HepG2 (cell line): ENCODE measurements at regions not wholly inside any gene's neighbourhood (a gene's known extent, or its start where the extent isn't known, plus 50 kb on each side); places are given as distances from the start of the nearest gene placed in this dataset.

Source experiments
- CHD4 ChIP-seq: fragments of 200-600 bp; sonication (generic); IDR thresholded peaks from 2 replicates; pipeline ENCODE4 v1.7.0; 2017; ENCODE audit warnings: mild to moderate bottlenecking, low read length, borderline replicate concordance
- DNMT1 ChIP-seq: sonication (generic); formaldehyde crosslinking; IDR thresholded peaks from 2 replicates; pipeline ENCODE4 v1.5.1; 2020; ENCODE audit warnings: mild to moderate bottlenecking, missing genetic modification reagents
- GATAD1 ChIP-seq: IDR thresholded peaks from 2 replicates; pipeline ENCODE4 v1.6.1; 2016; ENCODE audit warnings: missing genetic modification reagents, missing compliant biosample characterization
- HOXA3 ChIP-seq: sonication (generic); formaldehyde crosslinking; IDR thresholded peaks from 2 replicates; pipeline ENCODE4 v1.5.0; 2020; ENCODE audit warnings: missing genetic modification reagents
- KDM5B ChIP-seq: sonication (generic); formaldehyde crosslinking; IDR thresholded peaks from 2 replicates; pipeline ENCODE4 v1.4.0; 2020; ENCODE audit warnings: missing genetic modification reagents, mild to moderate bottlenecking, borderline replicate concordance
- NFYC ChIP-seq: IDR thresholded peaks from 2 replicates; pipeline ENCODE4 v1.6.1; 2016; ENCODE audit warnings: missing genetic modification reagents, missing compliant biosample characterization
- NR0B2 ChIP-seq: sonication (generic); formaldehyde crosslinking; IDR thresholded peaks from 2 replicates; pipeline ENCODE4 v1.4.0; 2020; ENCODE audit warnings: mild to moderate bottlenecking, missing genetic modification reagents
- NR2F6 ChIP-seq, 2 experiments: IDR thresholded peaks; 2 replicates each; pipeline ENCODE4 v1.6.1; 2016; ENCODE audit warnings: antibody characterized with exemption in 1 of 2, mild to moderate bottlenecking in 1 of 2
- PCBP1 ChIP-seq: fragments of 200-400 bp; formaldehyde crosslinking; IDR thresholded peaks from 2 replicates; pipeline ENCODE4 v1.6.1; 2017; ENCODE audit warnings: mild to moderate bottlenecking, low read depth, low read length, borderline replicate concordance
- SOX13 ChIP-seq, 3 experiments: fragments of 450-650 bp in 1 of 3; sonication (generic) in 1 of 3; formaldehyde crosslinking in 1 of 3; IDR thresholded peaks in 2 of 3; conservative IDR thresholded peaks in 1 of 3; 2 replicates each; pipeline versions ENCODE4 v1.5.0 to v1.6.1; 2016 to 2020; ENCODE audit warnings: antibody characterized with exemption in 1 of 3, mild to moderate bottlenecking in 1 of 3, missing compliant biosample characterization in 1 of 3, missing genetic modification reagents in 1 of 3, moderate library complexity in 1 of 3
- SOX6 ChIP-seq, 2 experiments: fragments of 450-650 bp in 1 of 2; sonication (generic) in 1 of 2; formaldehyde crosslinking in 1 of 2; IDR thresholded peaks; 2 replicates each; pipeline versions ENCODE4 v1.4.0 to v1.6.1; 2017 to 2020; ENCODE audit warnings: antibody characterized with exemption in 1 of 2, mild to moderate bottlenecking in 1 of 2, missing genetic modification reagents in 1 of 2
- SRY ChIP-seq: sonication (generic); formaldehyde crosslinking; IDR thresholded peaks from 2 replicates; pipeline ENCODE4 v1.8.0; 2022; ENCODE audit warnings: mild to moderate bottlenecking, missing genetic modification reagents
- TBX2 ChIP-seq: sonication (generic); formaldehyde crosslinking; IDR thresholded peaks from 2 replicates; pipeline ENCODE4 v1.5.0; 2020; ENCODE audit warnings: missing genetic modification reagents, mild to moderate bottlenecking, borderline replicate concordance
- TCF12 ChIP-seq, 2 experiments: fragments of 450-650 bp in 1 of 2; sonication (generic) in 1 of 2; formaldehyde crosslinking in 1 of 2; IDR thresholded peaks; 2 replicates each; pipeline versions ENCODE4 v1.6.1 to v1.8.0; 2017 to 2022; ENCODE audit warnings: antibody characterized with exemption in 1 of 2, mild to moderate bottlenecking in 1 of 2, missing genetic modification reagents in 1 of 2, moderate library complexity in 1 of 2
- ZBTB7B ChIP-seq: sonication (generic); formaldehyde crosslinking; IDR thresholded peaks from 2 replicates; pipeline ENCODE4 v1.4.0; 2020; ENCODE audit warnings: missing genetic modification reagents
- ZFP41 ChIP-seq: sonication (generic); formaldehyde crosslinking; IDR thresholded peaks from 2 replicates; pipeline ENCODE4 v1.4.0; 2020; ENCODE audit warnings: mild to moderate bottlenecking, missing genetic modification reagents, borderline replicate concordance
- ZNF543 ChIP-seq: sonication (generic); formaldehyde crosslinking; IDR thresholded peaks from 2 replicates; pipeline ENCODE4 v1.4.0; 2020; ENCODE audit warnings: mild to moderate bottlenecking, missing genetic modification reagents
- ZNF569 ChIP-seq: sonication (generic); formaldehyde crosslinking; IDR thresholded peaks from 2 replicates; pipeline ENCODE4 v1.5.0; 2020; ENCODE audit warnings: mild to moderate bottlenecking, missing genetic modification reagents, moderate library complexity, borderline replicate concordance
- ZNF777 ChIP-seq: sonication (generic); formaldehyde crosslinking; IDR thresholded peaks from 2 replicates; pipeline ENCODE4 v1.4.0; 2020; ENCODE audit warnings: missing genetic modification reagents
- ZNF841 ChIP-seq: sonication (generic); formaldehyde crosslinking; IDR thresholded peaks from 2 replicates; pipeline ENCODE4 v1.8.1; 2023; ENCODE audit warnings: missing genetic modification reagents, borderline replicate concordance
- TF ChIP-seq, protein P1 (sequence below): sonication (generic); formaldehyde crosslinking; IDR thresholded peaks from 2 replicates; pipeline ENCODE4 v1.9.0; 2021; ENCODE audit warnings: mild to moderate bottlenecking, missing genetic modification reagents
- TF ChIP-seq, protein P2 (sequence below): IDR thresholded peaks from 2 replicates; pipeline ENCODE4 v1.6.1; 2012; ENCODE audit warnings: inconsistent platforms
- TF ChIP-seq, protein P3 (sequence below): sonication (generic); formaldehyde crosslinking; IDR thresholded peaks from 2 replicates; pipeline ENCODE4 v1.4.0; 2020; ENCODE audit warnings: mild to moderate bottlenecking, missing genetic modification reagents

DNA sequence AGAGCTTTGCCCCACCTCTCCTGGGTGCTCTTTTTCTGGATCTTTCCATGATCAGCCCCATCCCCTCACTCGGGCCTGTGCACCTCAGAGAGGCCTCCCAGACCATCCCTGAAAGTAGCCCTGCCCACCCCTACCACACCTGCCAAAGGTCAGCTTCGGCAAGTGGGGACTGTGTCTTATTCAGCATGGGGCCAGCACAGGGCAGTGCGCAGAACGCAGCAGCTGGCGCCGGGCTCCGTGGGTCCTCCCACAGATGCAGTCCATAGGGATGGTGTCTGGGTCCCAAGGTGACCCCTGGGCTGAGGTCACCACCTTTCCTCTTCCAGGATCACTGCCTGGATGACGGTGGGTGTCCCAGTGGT is 79.4 kb downstream of the CEBPB start (continued):
- TF ChIP-seq HOXA3 (CRISPR knock-in tag) (peak; percentile 65; the same call in 1 of the 2 replicates), CHD4 (0 out of 2 replicates have a peak, but pooled peaks have one; percentile 31), SOX6 (IDR thresholded peaks at IDR 0.05) (no peak), SOX6 (CRISPR knock-in tag; IDR thresholded peaks at IDR 0.05) (peak; percentile 37; the same call in 1 of the 2 replicates), TCF12 (IDR thresholded peaks at IDR 0.05) (no peak), TCF12 (CRISPR knock-in tag; IDR thresholded peaks at IDR 0.05) (no peak), ZNF569 (CRISPR knock-in tag) (no peak), ZFP41 (CRISPR knock-in tag) (no peak), ZNF543 (CRISPR knock-in tag) (0 out of 2 replicates have a peak, but pooled peaks have one; percentile 0), NR0B2 (CRISPR knock-in tag) (no peak), KDM5B (CRISPR knock-in tag) (peak; percentile 17; the same call in 1 of the 2 replicates), NFYC (CRISPR knock-in tag) (no peak), SOX13 (IDR thresholded peaks at IDR 0.05) (no peak), SOX13 (CRISPR knock-in tag; conservative IDR thresholded peaks at IDR 0.05 in 1 of 2, IDR thresholded peaks at IDR 0.05 in 1 of 2) (no peak), DNMT1 (CRISPR knock-in tag) (0 out of 2 replicates have a peak, but pooled peaks have one; percentile 55), SRY (CRISPR knock-in tag) (0 out of 2 replicates have a peak, but pooled peaks have one; percentile 4), GATAD1 (0 out of 2 replicates have a peak, but pooled peaks have one; percentile 31), TBX2 (CRISPR knock-in tag) (0 out of 2 replicates have a peak, but pooled peaks have one; percentile 8), ZNF777 (CRISPR knock-in tag) (no peak), ZNF841 (no peak), PCBP1 (no peak), NR2F6 (IDR thresholded peaks at IDR 0.05) (peak; percentile 51; the same call in 1 of the 2 replicates), NR2F6 (CRISPR knock-in tag; IDR thresholded peaks at IDR 0.05) (no peak), ZBTB7B (CRISPR knock-in tag) (peak; percentile 48; the same call in 1 of the 2 replicates)
- TF ChIP-seq, protein P1, sequence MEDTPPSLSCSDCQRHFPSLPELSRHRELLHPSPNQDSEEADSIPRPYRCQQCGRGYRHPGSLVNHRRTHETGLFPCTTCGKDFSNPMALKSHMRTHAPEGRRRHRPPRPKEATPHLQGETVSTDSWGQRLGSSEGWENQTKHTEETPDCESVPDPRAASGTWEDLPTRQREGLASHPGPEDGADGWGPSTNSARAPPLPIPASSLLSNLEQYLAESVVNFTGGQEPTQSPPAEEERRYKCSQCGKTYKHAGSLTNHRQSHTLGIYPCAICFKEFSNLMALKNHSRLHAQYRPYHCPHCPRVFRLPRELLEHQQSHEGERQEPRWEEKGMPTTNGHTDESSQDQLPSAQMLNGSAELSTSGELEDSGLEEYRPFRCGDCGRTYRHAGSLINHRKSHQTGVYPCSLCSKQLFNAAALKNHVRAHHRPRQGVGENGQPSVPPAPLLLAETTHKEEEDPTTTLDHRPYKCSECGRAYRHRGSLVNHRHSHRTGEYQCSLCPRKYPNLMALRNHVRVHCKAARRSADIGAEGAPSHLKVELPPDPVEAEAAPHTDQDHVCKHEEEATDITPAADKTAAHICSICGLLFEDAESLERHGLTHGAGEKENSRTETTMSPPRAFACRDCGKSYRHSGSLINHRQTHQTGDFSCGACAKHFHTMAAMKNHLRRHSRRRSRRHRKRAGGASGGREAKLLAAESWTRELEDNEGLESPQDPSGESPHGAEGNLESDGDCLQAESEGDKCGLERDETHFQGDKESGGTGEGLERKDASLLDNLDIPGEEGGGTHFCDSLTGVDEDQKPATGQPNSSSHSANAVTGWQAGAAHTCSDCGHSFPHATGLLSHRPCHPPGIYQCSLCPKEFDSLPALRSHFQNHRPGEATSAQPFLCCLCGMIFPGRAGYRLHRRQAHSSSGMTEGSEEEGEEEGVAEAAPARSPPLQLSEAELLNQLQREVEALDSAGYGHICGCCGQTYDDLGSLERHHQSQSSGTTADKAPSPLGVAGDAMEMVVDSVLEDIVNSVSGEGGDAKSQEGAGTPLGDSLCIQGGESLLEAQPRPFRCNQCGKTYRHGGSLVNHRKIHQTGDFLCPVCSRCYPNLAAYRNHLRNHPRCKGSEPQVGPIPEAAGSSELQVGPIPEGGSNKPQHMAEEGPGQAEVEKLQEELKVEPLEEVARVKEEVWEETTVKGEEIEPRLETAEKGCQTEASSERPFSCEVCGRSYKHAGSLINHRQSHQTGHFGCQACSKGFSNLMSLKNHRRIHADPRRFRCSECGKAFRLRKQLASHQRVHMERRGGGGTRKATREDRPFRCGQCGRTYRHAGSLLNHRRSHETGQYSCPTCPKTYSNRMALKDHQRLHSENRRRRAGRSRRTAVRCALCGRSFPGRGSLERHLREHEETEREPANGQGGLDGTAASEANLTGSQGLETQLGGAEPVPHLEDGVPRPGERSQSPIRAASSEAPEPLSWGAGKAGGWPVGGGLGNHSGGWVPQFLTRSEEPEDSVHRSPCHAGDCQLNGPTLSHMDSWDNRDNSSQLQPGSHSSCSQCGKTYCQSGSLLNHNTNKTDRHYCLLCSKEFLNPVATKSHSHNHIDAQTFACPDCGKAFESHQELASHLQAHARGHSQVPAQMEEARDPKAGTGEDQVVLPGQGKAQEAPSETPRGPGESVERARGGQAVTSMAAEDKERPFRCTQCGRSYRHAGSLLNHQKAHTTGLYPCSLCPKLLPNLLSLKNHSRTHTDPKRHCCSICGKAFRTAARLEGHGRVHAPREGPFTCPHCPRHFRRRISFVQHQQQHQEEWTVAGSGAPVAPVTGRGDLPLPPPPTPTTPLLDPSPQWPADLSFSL, result no peak
- TF ChIP-seq, protein P2, sequence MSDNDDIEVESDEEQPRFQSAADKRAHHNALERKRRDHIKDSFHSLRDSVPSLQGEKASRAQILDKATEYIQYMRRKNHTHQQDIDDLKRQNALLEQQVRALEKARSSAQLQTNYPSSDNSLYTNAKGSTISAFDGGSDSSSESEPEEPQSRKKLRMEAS, result no peak; the same call in 1 of the 2 replicates
- TF ChIP-seq, protein P3, sequence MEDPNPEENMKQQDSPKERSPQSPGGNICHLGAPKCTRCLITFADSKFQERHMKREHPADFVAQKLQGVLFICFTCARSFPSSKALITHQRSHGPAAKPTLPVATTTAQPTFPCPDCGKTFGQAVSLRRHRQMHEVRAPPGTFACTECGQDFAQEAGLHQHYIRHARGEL (CRISPR knock-in tag), result no peak
